ENCODE measurements at regions not wholly inside any gene's neighbourhood (a gene's known extent, or its start where the extent isn't known, plus 50 kb on each side); places are given as distances from the start of the nearest gene placed in this dataset.

- no peak for TF ChIP-seq NKRF (IDR thresholded peaks at IDR 0.05; ENCODE audit: borderline replicate concordance)
- TF ChIP-seq PKNOX1 (IDR thresholded peaks at IDR 0.05), result no peak
- no peak for TF ChIP-seq ZBTB2 (IDR thresholded peaks at IDR 0.05)
- TF ChIP-seq SREBF1 (IDR thresholded peaks at IDR 0.05; ENCODE audit: borderline replicate concordance, low read depth, low read length), result no peak
- TF ChIP-seq ZNF212 (CRISPR knock-in tag; IDR thresholded peaks at IDR 0.05), result no peak
Observed at GRCh38 chr3:83035704-83036010, 1274.2 kb upstream of the GBE1 start (continued).

- ATAC-seq, result no peak
- WGBS (ENCODE audit: insufficient coverage, low coverage, missing lambda C conversion rate), result 1% methylated on average over 10 of the region's 16 CpGs
Observed at GRCh38 chr3:83034806-83035703, 1273.6 kb upstream of the GBE1 start.

More at GRCh38 chr3:83034806-83035703, 1273.6 kb upstream of the GBE1 start:
- intact Hi-C loops (cut with micrococcal nuclease), result no loop called here
- H3K9ac ChIP-seq (ENCODE audit: insufficient read depth in 1 of 2, low read depth in 2 of 2, low read length in 2 of 2), result no peak overlapping the region
- H3K4me3 ChIP-seq, result no peak overlapping the region
- in situ Hi-C loops (cut with MboI), result no loop called here
- H2AFZ ChIP-seq (ENCODE audit: low read depth, low read length), result no peak overlapping the region
- TF ChIP-seq ZC3H8 (IDR thresholded peaks at IDR 0.05), result no peak
- no peak for TF ChIP-seq TBP (optimal IDR thresholded peaks at IDR 0.05; ENCODE audit: low read depth, low read length)
- TF ChIP-seq SREBF1 (IDR thresholded peaks at IDR 0.05; ENCODE audit: borderline replicate concordance, low read depth, low read length), result no peak
- TF ChIP-seq ZKSCAN8 (CRISPR knock-in tag; IDR thresholded peaks at IDR 0.05), result no peak
- TF ChIP-seq NRF1 (conservative IDR thresholded peaks at IDR 0.05 in 1 of 2, IDR thresholded peaks at IDR 0.05 in 1 of 2), result no peak
- no peak for TF ChIP-seq DEAF1 (CRISPR knock-in tag; IDR thresholded peaks at IDR 0.05)
- no peak for TF ChIP-seq CREB1 (IDR thresholded peaks at IDR 0.05)
- TF ChIP-seq CREB1 (CRISPR knock-in tag; IDR thresholded peaks at IDR 0.05), result no peak
- no peak for TF ChIP-seq ERF (CRISPR knock-in tag; IDR thresholded peaks at IDR 0.05)
- no peak for TF ChIP-seq MAFK (IDR thresholded peaks at IDR 0.05; ENCODE audit: low read length)
- TF ChIP-seq ZNF507 (tag; conservative IDR thresholded peaks at IDR 0.05), result no peak
- H3K4me1 ChIP-seq (replicated peaks in 1 of 2; ENCODE audit: control insufficient read depth in 2 of 2, insufficient read depth in 2 of 2, low read length in 2 of 2), result no peaks in the 10 kb centered on the region
- no peaks in the 10 kb centered on the region for H3K36me3 ChIP-seq (ENCODE audit: control insufficient read depth, insufficient read depth, low read length)
- no peak overlapping the region for H3K4me2 ChIP-seq (ENCODE audit: insufficient read depth, low read length)
- no peaks in the 10 kb centered on the region for H4K20me1 ChIP-seq (replicated peaks; ENCODE audit: control insufficient read depth, insufficient read depth, low read length)
- H3K27me3 ChIP-seq (ENCODE audit: control insufficient read depth in 2 of 2, insufficient read depth in 2 of 2, low read length in 2 of 2), result no peaks in the 10 kb centered on the region
- DNase-seq (ENCODE audit: extremely low read depth in 1 of 4, low spot score in 3 of 4) (no peak), FAIRE-seq (no peak)
- H3K9me1 ChIP-seq (ENCODE audit: control insufficient read depth, insufficient read depth, low read length), result no peaks in the 10 kb centered on the region
- no TSS peak for BruUV-seq (replicated peaks)
- ChIA-PET POLR2A (no interaction called here), CTCF (ENCODE audit: low intra/inter-chr PET ratio) (no interaction called here)
- no peak overlapping the region for H3K27ac ChIP-seq (ENCODE audit: extremely low read depth, low read depth, low read length)
- H3K79me2 ChIP-seq (ENCODE audit: control insufficient read depth, insufficient read depth, low read length), result no peaks in the 10 kb centered on the region
- H3K9me3 ChIP-seq (replicated peaks; ENCODE audit: control insufficient read depth, insufficient read depth, low read depth, low read length), result no peaks in the 10 kb centered on the region
